ENCODE measurements at regions not wholly inside any gene's neighbourhood (a gene's known extent, or its start where the extent isn't known, plus 50 kb on each side); places are given as distances from the start of the nearest gene placed in this dataset.

DNA sequence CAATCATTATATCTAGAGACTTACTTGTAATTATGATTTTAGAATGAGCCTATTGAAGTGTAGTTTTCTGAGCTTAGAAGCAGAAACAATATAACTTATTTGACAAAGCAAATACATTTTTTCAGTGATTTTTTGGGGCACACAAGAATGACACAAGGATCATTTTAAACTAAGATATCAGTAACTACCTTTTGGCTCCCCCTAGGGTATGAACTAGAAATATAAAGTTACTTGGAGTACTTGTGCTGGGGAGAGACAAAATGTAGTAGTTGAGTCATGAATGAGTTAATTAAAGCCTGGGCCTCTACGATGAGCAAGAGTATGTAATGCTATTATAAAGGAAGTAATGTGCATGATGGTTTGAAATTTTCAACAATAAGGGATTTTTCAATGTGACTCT, 1244.1 kb upstream of the ACO1 start:
- no peaks in the 10 kb centered on the region for H3K36me3 ChIP-seq
- H3K4me1 ChIP-seq, result no peaks in the 10 kb centered on the region
- H3K4me3 ChIP-seq, result no peak overlapping the region
- H3K27me3 ChIP-seq (ENCODE audit: low read depth), result no peaks in the 10 kb centered on the region
- intact Hi-C loops (cut with micrococcal nuclease), result no loop called here
- no peak overlapping the region for H3K27ac ChIP-seq (replicated peaks)
- DNase-seq, result no peak
- no peaks in the 10 kb centered on the region for H3K9me3 ChIP-seq (replicated peaks)
- TF ChIP-seq, protein P1, sequence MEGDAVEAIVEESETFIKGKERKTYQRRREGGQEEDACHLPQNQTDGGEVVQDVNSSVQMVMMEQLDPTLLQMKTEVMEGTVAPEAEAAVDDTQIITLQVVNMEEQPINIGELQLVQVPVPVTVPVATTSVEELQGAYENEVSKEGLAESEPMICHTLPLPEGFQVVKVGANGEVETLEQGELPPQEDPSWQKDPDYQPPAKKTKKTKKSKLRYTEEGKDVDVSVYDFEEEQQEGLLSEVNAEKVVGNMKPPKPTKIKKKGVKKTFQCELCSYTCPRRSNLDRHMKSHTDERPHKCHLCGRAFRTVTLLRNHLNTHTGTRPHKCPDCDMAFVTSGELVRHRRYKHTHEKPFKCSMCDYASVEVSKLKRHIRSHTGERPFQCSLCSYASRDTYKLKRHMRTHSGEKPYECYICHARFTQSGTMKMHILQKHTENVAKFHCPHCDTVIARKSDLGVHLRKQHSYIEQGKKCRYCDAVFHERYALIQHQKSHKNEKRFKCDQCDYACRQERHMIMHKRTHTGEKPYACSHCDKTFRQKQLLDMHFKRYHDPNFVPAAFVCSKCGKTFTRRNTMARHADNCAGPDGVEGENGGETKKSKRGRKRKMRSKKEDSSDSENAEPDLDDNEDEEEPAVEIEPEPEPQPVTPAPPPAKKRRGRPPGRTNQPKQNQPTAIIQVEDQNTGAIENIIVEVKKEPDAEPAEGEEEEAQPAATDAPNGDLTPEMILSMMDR (IDR thresholded peaks at IDR 0.05; ENCODE audit: borderline replicate concordance), result no peak

DNA sequence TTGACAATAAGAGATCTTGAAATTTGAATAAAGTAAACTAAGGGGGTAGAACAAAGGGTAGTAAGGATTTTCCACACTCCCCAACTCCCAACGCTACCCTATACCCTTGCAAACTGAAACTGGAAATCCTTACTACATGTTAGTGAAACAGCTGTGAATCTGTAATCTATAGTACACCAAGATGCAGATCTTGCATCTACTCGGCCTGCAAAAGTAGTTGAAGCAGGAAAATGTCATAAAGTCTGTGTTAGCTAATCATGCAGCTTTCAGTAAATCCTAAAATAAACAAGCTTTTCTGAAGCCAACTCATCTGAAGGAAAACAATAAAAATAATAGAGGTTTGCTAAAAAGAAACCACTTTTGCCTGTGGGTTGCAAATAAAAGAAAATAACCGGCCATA, 1242.0 kb upstream of the ACO1 start:
- no peak overlapping the region for H3K27ac ChIP-seq (replicated peaks)
- H3K9me3 ChIP-seq (replicated peaks), result no peaks in the 10 kb centered on the region
- intact Hi-C loops (cut with micrococcal nuclease), result no loop called here
- no peak overlapping the region for H3K4me3 ChIP-seq
- H3K27me3 ChIP-seq (ENCODE audit: low read depth), result no peaks in the 10 kb centered on the region
- H3K36me3 ChIP-seq, result no peaks in the 10 kb centered on the region
- no peaks in the 10 kb centered on the region for H3K4me1 ChIP-seq
- no peak for DNase-seq
- TF ChIP-seq, protein P1 (IDR thresholded peaks at IDR 0.05; ENCODE audit: borderline replicate concordance), result no peak

DNA sequence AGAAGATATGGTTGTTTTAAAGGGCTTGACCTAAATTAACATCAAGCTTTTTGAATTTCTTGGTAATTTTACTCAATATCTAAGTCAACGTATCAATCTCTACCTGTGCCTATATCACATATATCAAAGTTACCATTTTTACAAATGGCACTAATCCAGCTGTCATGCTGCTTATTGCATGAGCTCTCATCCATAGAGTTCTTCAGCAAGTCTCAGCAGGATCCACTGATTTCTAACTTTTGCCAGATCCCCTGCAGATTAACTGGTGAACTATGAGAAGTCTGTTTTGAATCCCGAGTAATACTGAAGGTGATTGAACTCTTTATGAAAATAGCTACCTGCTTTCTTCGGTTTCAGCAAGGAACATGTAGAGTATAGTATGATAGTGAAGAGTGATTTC, 1239.8 kb upstream of the ACO1 start:
- Histone ChIP-seq H3K9me3 (replicated peaks) (no peaks in the 10 kb centered on the region), H3K27ac (replicated peaks) (no peak overlapping the region), H3K27me3 (ENCODE audit: low read depth) (no peaks in the 10 kb centered on the region), H3K4me3 (no peak overlapping the region), H3K4me1 (no peaks in the 10 kb centered on the region), H3K36me3 (no peaks in the 10 kb centered on the region)
- TF ChIP-seq, protein P1 (IDR thresholded peaks at IDR 0.05; ENCODE audit: borderline replicate concordance), result no peak
- intact Hi-C loops (cut with micrococcal nuclease), result no loop called here
- no peak for DNase-seq

DNA sequence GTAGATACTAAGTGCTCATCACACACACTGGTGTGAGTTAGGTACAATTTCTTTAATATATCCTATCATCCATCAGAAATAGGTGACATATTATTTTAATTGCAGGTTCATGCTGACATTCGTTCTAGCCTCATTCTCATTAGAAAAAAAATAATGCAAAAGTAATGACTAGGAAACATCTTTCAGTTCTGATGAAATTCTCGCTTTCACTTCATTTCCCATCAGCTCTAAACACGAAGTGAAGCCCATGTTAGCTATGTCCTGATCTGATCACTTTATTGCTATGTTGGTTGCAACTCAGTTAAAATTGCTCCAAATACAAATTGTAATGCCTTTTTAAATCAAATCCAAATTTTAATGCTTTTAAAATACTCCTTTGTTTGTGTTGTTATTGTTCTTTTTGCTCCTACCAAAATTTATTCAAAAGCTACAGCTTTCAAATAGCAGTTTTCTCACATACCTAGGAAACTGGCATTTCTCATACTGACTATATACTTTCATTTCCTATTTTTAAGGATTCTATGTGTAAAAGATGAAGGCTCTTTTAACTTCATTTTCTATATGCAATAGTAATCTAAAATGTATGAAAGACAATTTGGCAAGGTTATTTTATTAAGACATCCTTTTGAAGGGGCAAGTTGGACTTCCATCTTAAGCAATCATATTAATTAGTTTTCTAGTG, 1237.8 kb upstream of the ACO1 start:
- TF ChIP-seq, protein P1 (IDR thresholded peaks at IDR 0.05; ENCODE audit: borderline replicate concordance), result no peak
- intact Hi-C loops (cut with micrococcal nuclease), result no loop called here
- DNase-seq, result no peak
- no peak overlapping the region for H3K4me3 ChIP-seq
- H3K27ac ChIP-seq (replicated peaks), result no peak overlapping the region
- H3K36me3 ChIP-seq, result no peaks in the 10 kb centered on the region
- H3K9me3 ChIP-seq (replicated peaks), result peaks cover 6% of the 10 kb centered on the region
- no peaks in the 10 kb centered on the region for H3K27me3 ChIP-seq (ENCODE audit: low read depth)
- no peaks in the 10 kb centered on the region for H3K4me1 ChIP-seq

DNA sequence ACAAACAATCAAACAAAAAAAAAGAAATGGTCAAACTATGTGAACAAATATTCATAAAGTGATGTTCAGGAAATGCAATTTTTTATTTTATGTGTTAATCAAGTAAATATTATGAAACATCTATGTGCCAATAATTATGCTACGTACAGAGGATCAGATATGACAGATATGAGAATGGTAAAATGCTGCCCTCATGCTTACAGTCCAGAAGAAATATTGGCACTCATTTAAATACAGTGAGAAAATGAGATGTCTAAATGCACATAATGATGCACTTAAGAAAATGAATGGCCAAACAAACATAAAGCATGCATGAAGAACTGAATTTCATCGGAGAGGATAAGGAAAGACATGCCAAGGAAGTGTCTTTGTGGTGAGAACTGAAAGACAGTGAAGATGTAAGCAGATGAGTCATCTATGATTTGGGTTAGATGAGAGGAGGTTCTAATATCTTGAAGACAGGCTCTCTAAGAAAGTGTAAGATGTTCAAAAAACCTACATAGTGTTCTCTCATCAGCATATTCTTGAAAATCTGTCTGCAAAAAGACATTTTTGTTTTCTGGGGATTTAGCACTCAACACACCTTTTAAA, 1231.1 kb upstream of the ACO1 start:
- H3K4me1 ChIP-seq, result no peaks in the 10 kb centered on the region
- intact Hi-C loops (cut with micrococcal nuclease), result no loop called here
- H3K9me3 ChIP-seq (replicated peaks), result peaks cover 8% of the 10 kb centered on the region
- no peak overlapping the region for H3K27ac ChIP-seq (replicated peaks)
- H3K27me3 ChIP-seq (ENCODE audit: low read depth), result no peaks in the 10 kb centered on the region
- no peak for DNase-seq
- H3K36me3 ChIP-seq, result no peaks in the 10 kb centered on the region
- no peak overlapping the region for H3K4me3 ChIP-seq
- TF ChIP-seq, protein P1 (IDR thresholded peaks at IDR 0.05; ENCODE audit: borderline replicate concordance), result no peak

Measured in left ventricle myocardium inferior (tissue), 1 donor.